ENCODE measurements at regions not wholly inside any gene's neighbourhood (a gene's known extent, or its start where the extent isn't known, plus 50 kb on each side); places are given as distances from the start of the nearest gene placed in this dataset.

GRCh38 chr17:71342737-71343136, 778.1 kb upstream of the SOX9 start:
- no peak for ATAC-seq
- no peaks in the 10 kb centered on the region for H4K20me1 ChIP-seq (replicated peaks; ENCODE audit: insufficient read depth)
- no peak overlapping the region for H3K27ac ChIP-seq (ENCODE audit: low read depth)
- no peaks in the 10 kb centered on the region for H3F3A ChIP-seq (replicated peaks; ENCODE audit: low read depth)
- no peaks in the 10 kb centered on the region for H3K79me2 ChIP-seq (replicated peaks; ENCODE audit: insufficient read depth)
- Mint-ChIP-seq H3K36me3 (ENCODE audit: low read depth) (0 out of 3 replicates have a peak, but pooled peaks cover 3% of the 10 kb centered on the region), H3K27me3 (ENCODE audit: insufficient read depth, low read depth, poor library complexity) (peaks cover 5% of the 10 kb centered on the region), H3K4me1 (peaks cover 14% of the 10 kb centered on the region; the same call in 2 of the 3 replicates), H3K27ac (no peak overlapping the region), H3K9me3 (no peaks in the 10 kb centered on the region; the same call in 1 of the 3 replicates), H3K4me3 (no peak overlapping the region)
- H3K4me3 ChIP-seq, result no peak overlapping the region
- H3K9me2 ChIP-seq (ENCODE audit: insufficient read depth), result peaks cover 30% of the 10 kb centered on the region
- no peak for DNase-seq (ENCODE audit: low spot score)
- H3K4me2 ChIP-seq, result no peak overlapping the region
- no peaks in the 10 kb centered on the region for H3K27me3 ChIP-seq (ENCODE audit: insufficient read depth)
- H3K36me3 ChIP-seq (ENCODE audit: insufficient read depth), result no peaks in the 10 kb centered on the region
- peaks cover 3% of the 10 kb centered on the region; the same call in 1 of the 2 replicates for H3K4me1 ChIP-seq (ENCODE audit: insufficient read depth)
- H2AFZ ChIP-seq, result no peak overlapping the region
- TF ChIP-seq ZNF114 (CRISPR knock-in tag; IDR thresholded peaks at IDR 0.05), result no peak

- ATAC-seq (no peak), DNase-seq (ENCODE audit: low spot score) (no peak)
- H3K4me3 ChIP-seq, result no peak overlapping the region
- no peak overlapping the region for H3K4me2 ChIP-seq
- no peaks in the 10 kb centered on the region for H3F3A ChIP-seq (replicated peaks; ENCODE audit: low read depth)
- no peaks in the 10 kb centered on the region for H3K4me1 ChIP-seq (ENCODE audit: insufficient read depth)
- no peak overlapping the region for H2AFZ ChIP-seq
- no peak overlapping the region for H3K27ac ChIP-seq (ENCODE audit: low read depth)
- no peak for TF ChIP-seq CREB1 (CRISPR knock-in tag; IDR thresholded peaks at IDR 0.05; ENCODE audit: low read depth)
- Mint-ChIP-seq H3K9me3 (no peaks in the 10 kb centered on the region; the same call in 1 of the 3 replicates), H3K27me3 (ENCODE audit: insufficient read depth, low read depth, poor library complexity) (peaks cover 2% of the 10 kb centered on the region), H3K4me3 (no peak overlapping the region), H3K27ac (no peak overlapping the region), H3K36me3 (ENCODE audit: low read depth) (0 out of 3 replicates have a peak, but pooled peaks cover 3% of the 10 kb centered on the region), H3K4me1 (no peaks in the 10 kb centered on the region)
- no peaks in the 10 kb centered on the region for H3K27me3 ChIP-seq (ENCODE audit: insufficient read depth)
- peaks cover 8% of the 10 kb centered on the region; the same call in 1 of the 2 replicates for H3K9me2 ChIP-seq (ENCODE audit: insufficient read depth)
- no peaks in the 10 kb centered on the region for H3K36me3 ChIP-seq (ENCODE audit: insufficient read depth)
- H4K20me1 ChIP-seq (replicated peaks; ENCODE audit: insufficient read depth), result no peaks in the 10 kb centered on the region
- no peaks in the 10 kb centered on the region for H3K79me2 ChIP-seq (replicated peaks; ENCODE audit: insufficient read depth)
Observed at GRCh38 chr17:71349908-71350600, 770.8 kb upstream of the SOX9 start.

GRCh38 chr17:71360301-71360700, 760.5 kb upstream of the SOX9 start:
- Histone ChIP-seq H3K36me3 (ENCODE audit: insufficient read depth) (peaks cover 5% of the 10 kb centered on the region; the same call in 1 of the 2 replicates), H3F3A (replicated peaks; ENCODE audit: low read depth) (no peaks in the 10 kb centered on the region)
- TF ChIP-seq ZNF462 (CRISPR knock-in tag; IDR thresholded peaks at IDR 0.05), result no peak
- TF ChIP-seq EZH2phosphoT487 (IDR thresholded peaks at IDR 0.05; ENCODE audit: unreplicated experiment), result no peak
- no peak for TF ChIP-seq ZNF331 (CRISPR knock-in tag; IDR thresholded peaks at IDR 0.05; ENCODE audit: low read depth)
- no peak for TF ChIP-seq REST (IDR thresholded peaks at IDR 0.05; ENCODE audit: unreplicated experiment)

More at GRCh38 chr17:71360301-71360700, 760.5 kb upstream of the SOX9 start:
- Mint-ChIP-seq H3K4me1 (no peaks in the 10 kb centered on the region), H3K27ac (no peak overlapping the region), H3K27me3 (ENCODE audit: insufficient read depth, low read depth, poor library complexity) (no peaks in the 10 kb centered on the region), H3K36me3 (ENCODE audit: low read depth) (peaks cover 12% of the 10 kb centered on the region), H3K4me3 (no peak overlapping the region), H3K9me3 (peaks cover 28% of the 10 kb centered on the region)
- Histone ChIP-seq H3K4me3 (no peak overlapping the region), H3K27me3 (ENCODE audit: insufficient read depth) (no peaks in the 10 kb centered on the region), H4K20me1 (replicated peaks; ENCODE audit: insufficient read depth) (no peaks in the 10 kb centered on the region), H2AFZ (no peak overlapping the region), H3K4me2 (no peak overlapping the region), H3K4me1 (ENCODE audit: insufficient read depth) (no peaks in the 10 kb centered on the region), H3K9me2 (ENCODE audit: insufficient read depth) (peaks cover 10% of the 10 kb centered on the region), H3K79me2 (replicated peaks; ENCODE audit: insufficient read depth) (no peaks in the 10 kb centered on the region), H3K27ac (ENCODE audit: low read depth) (no peak overlapping the region)
- DNase-seq (ENCODE audit: low spot score) (no peak), ATAC-seq (no peak)

Measured in GM23338 (cell line).